ENCODE measurements at regions not wholly inside any gene's neighbourhood (a gene's known extent, or its start where the extent isn't known, plus 50 kb on each side); places are given as distances from the start of the nearest gene placed in this dataset.

GRCh38 chr11:36724742-36725385 lies 126.8 kb upstream of the RAG2 start:
- FAIRE-seq = no peak
- WGBS (ENCODE audit: low lambda C conversion rate) = 6% methylated on average over 5 of the region's 5 CpGs
- intact Hi-C loops (cut with micrococcal nuclease; ENCODE audit: unreplicated experiment) = no loop called here
- TF ChIP-seq ISX (CRISPR knock-in tag; conservative IDR thresholded peaks at IDR 0.05) (no peak), ZFP82 (CRISPR knock-in tag; IDR thresholded peaks at IDR 0.05; ENCODE audit: borderline replicate concordance) (no peak), ZNF776 (CRISPR knock-in tag; IDR thresholded peaks at IDR 0.05) (no peak), CCAR2 (optimal IDR thresholded peaks at IDR 0.05; ENCODE audit: low read depth, low read length) (no peak), HMGXB4 (CRISPR knock-in tag; IDR thresholded peaks at IDR 0.05; ENCODE audit: borderline replicate concordance in 1 of 2, low read depth in 1 of 2) (no peak), SIX1 (CRISPR knock-in tag; IDR thresholded peaks at IDR 0.05; ENCODE audit: borderline replicate concordance) (no peak), GFI1 (CRISPR knock-in tag; IDR thresholded peaks at IDR 0.05; ENCODE audit: borderline replicate concordance) (no peak), REL (CRISPR knock-in tag; conservative IDR thresholded peaks at IDR 0.05) (no peak), DMAP1 (CRISPR knock-in tag; IDR thresholded peaks at IDR 0.05) (no peak), ZNF317 (CRISPR knock-in tag; IDR thresholded peaks at IDR 0.05) (no peak), ZNF460 (CRISPR knock-in tag; IDR thresholded peaks at IDR 0.05; ENCODE audit: borderline replicate concordance) (no peak), HNF4G (IDR thresholded peaks at IDR 0.05; ENCODE audit: borderline replicate concordance, low read depth, low read length) (no peak), HNF4G (CRISPR knock-in tag; IDR thresholded peaks at IDR 0.05; ENCODE audit: borderline replicate concordance, low read depth) (no peak), ZNF83 (CRISPR knock-in tag; IDR thresholded peaks at IDR 0.05; ENCODE audit: borderline replicate concordance) (no peak), ZNF260 (CRISPR knock-in tag; IDR thresholded peaks at IDR 0.05; ENCODE audit: borderline replicate concordance, low read depth) (no peak)
- TF ChIP-seq, protein P1, sequence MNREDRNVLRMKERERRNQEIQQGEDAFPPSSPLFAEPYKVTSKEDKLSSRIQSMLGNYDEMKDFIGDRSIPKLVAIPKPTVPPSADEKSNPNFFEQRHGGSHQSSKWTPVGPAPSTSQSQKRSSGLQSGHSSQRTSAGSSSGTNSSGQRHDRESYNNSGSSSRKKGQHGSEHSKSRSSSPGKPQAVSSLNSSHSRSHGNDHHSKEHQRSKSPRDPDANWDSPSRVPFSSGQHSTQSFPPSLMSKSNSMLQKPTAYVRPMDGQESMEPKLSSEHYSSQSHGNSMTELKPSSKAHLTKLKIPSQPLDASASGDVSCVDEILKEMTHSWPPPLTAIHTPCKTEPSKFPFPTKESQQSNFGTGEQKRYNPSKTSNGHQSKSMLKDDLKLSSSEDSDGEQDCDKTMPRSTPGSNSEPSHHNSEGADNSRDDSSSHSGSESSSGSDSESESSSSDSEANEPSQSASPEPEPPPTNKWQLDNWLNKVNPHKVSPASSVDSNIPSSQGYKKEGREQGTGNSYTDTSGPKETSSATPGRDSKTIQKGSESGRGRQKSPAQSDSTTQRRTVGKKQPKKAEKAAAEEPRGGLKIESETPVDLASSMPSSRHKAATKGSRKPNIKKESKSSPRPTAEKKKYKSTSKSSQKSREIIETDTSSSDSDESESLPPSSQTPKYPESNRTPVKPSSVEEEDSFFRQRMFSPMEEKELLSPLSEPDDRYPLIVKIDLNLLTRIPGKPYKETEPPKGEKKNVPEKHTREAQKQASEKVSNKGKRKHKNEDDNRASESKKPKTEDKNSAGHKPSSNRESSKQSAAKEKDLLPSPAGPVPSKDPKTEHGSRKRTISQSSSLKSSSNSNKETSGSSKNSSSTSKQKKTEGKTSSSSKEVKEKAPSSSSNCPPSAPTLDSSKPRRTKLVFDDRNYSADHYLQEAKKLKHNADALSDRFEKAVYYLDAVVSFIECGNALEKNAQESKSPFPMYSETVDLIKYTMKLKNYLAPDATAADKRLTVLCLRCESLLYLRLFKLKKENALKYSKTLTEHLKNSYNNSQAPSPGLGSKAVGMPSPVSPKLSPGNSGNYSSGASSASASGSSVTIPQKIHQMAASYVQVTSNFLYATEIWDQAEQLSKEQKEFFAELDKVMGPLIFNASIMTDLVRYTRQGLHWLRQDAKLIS (CRISPR knock-in tag; IDR thresholded peaks at IDR 0.05) = no peak
- TF ChIP-seq, protein P2, sequence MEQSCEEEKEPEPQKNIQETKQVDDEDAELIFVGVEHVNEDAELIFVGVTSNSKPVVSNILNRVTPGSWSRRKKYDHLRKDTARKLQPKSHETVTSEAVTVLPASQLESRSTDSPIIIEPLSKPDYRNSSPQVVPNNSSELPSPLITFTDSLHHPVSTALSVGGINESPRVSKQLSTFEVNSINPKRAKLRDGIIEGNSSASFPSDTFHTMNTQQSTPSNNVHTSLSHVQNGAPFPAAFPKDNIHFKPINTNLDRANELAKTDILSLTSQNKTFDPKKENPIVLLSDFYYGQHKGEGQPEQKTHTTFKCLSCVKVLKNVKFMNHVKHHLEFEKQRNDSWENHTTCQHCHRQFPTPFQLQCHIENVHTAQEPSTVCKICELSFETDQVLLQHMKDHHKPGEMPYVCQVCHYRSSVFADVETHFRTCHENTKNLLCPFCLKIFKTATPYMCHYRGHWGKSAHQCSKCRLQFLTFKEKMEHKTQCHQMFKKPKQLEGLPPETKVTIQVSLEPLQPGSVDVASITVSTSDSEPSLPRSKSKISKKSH (CRISPR knock-in tag; IDR thresholded peaks at IDR 0.05; ENCODE audit: borderline replicate concordance) = no peak

More at GRCh38 chr11:36724742-36725385, 126.8 kb upstream of the RAG2 start:
- DNase-seq (ENCODE audit: low spot score) (no peak), ATAC-seq (no peak)
- Histone ChIP-seq H3K9me3 (ENCODE audit: low read length) (no peaks in the 10 kb centered on the region), H3K4me2 (ENCODE audit: low read depth, low read length) (no peak overlapping the region), H4K20me1 (ENCODE audit: insufficient read depth, low read length) (no peaks in the 10 kb centered on the region), H3K4me3 (replicated peaks in 1 of 3; ENCODE audit: insufficient read depth in 1 of 3, low read depth in 2 of 3, low read length in 3 of 3) (no peak overlapping the region), H2AFZ (ENCODE audit: low read length) (no peak overlapping the region), H3K4me1 (ENCODE audit: insufficient read depth, low read length) (no peaks in the 10 kb centered on the region), H3K36me3 (replicated peaks in 1 of 2; ENCODE audit: control insufficient read depth in 1 of 2, insufficient read depth in 2 of 2, low read length in 2 of 2) (no peaks in the 10 kb centered on the region), H3K27ac (ENCODE audit: extremely low read length, insufficient read depth, low read length) (no peak overlapping the region), H3K79me2 (ENCODE audit: insufficient read depth, low read length) (no peaks in the 10 kb centered on the region), H3K9ac (ENCODE audit: insufficient read depth, low read depth, low read length) (no peak overlapping the region), H3K27me3 (ENCODE audit: control insufficient read depth in 1 of 2, insufficient read depth in 2 of 2, low read length in 2 of 2) (peaks cover 0 to 11% of the 10 kb centered on the region in 2 experiments; a peak in 2 of 5 replicates)
- in situ Hi-C loops (cut with HindIII; ENCODE audit: extremely low pct_ligation_motif_present, low pct_unique_long_range_greater_than_20kb) = no loop called here
- POLR2A ChIA-PET = no interaction called here
- CTCF ChIA-PET (ENCODE audit: low intra/inter-chr PET ratio, low total read pairs) = no interaction called here
- BruUV-seq (replicated peaks) = no TSS peak

Data from HepG2 (cell line).